Gastrocnemius medialis (tissue), 4 donors: ENCODE measurements at regions not wholly inside any gene's neighbourhood (a gene's known extent, or its start where the extent isn't known, plus 50 kb on each side); places are given as distances from the start of the nearest gene placed in this dataset.

Experiments used
- POLR2A ChIP-seq, 2 donors: fragments of 450-650 bp; IDR thresholded peaks; one replicate each; pipeline ENCODE4 v1.6.1; 2017; ENCODE audit warnings: antibody characterized with exemption in 2 of 2, mild to moderate bottlenecking in 2 of 2, moderate library complexity in 2 of 2
- TF ChIP-seq, protein P1 (sequence below), 5 experiments: fragments of 450-650 bp in 3 of 5; fragments of 200-600 bp in 2 of 5; sonication (generic) in 2 of 5; IDR thresholded peaks in 4 of 5; conservative IDR thresholded peaks in 1 of 5; 1 replicate in 4 of 5; 2 replicates in 1 of 5; pipeline ENCODE4 v1.5.1; 2016 to 2019; ENCODE audit warnings: antibody characterized with exemption in 5 of 5, mild to moderate bottlenecking in 3 of 5, moderate library complexity in 3 of 5

DNA sequence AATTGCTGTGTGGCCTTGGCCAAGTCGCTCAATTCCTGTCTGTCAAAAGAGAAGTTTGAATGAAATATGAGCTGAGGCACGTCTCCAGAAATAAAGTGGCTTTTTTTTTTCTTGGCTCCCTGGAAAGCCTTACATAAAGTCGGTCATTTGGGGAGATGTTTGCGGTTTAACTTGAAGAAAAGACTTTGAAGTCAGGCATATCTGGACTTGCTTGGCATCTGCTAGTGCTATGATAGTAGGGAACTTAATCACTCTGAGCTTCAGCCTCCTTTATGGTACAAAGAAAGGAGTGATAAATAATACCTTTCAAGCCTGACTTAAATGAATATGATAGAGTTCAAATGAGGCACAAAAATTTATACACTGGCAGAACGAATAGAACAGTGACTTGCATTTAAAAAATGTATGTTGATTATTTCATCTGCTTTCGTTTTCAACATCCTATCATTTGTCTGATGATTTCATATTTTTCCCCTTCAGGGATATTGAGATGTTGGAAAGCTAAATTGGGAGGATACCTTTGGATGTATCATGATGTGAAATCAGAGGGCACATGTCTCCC, 60.2 kb downstream of the FASLG start:
- TF ChIP-seq, protein P1, sequence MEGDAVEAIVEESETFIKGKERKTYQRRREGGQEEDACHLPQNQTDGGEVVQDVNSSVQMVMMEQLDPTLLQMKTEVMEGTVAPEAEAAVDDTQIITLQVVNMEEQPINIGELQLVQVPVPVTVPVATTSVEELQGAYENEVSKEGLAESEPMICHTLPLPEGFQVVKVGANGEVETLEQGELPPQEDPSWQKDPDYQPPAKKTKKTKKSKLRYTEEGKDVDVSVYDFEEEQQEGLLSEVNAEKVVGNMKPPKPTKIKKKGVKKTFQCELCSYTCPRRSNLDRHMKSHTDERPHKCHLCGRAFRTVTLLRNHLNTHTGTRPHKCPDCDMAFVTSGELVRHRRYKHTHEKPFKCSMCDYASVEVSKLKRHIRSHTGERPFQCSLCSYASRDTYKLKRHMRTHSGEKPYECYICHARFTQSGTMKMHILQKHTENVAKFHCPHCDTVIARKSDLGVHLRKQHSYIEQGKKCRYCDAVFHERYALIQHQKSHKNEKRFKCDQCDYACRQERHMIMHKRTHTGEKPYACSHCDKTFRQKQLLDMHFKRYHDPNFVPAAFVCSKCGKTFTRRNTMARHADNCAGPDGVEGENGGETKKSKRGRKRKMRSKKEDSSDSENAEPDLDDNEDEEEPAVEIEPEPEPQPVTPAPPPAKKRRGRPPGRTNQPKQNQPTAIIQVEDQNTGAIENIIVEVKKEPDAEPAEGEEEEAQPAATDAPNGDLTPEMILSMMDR (IDR thresholded peaks at IDR 0.05 in 4 of 5, conservative IDR thresholded peaks at IDR 0.05 in 1 of 5), result no peak
- no peak for TF ChIP-seq POLR2A (IDR thresholded peaks at IDR 0.05)
